KOPT-K1 (cell line): ENCODE measurements at regions not wholly inside any gene's neighbourhood (a gene's known extent, or its start where the extent isn't known, plus 50 kb on each side); places are given as distances from the start of the nearest gene placed in this dataset.
"Not testable (repeated sequence)": the region's sequence is repeated elsewhere in the genome, so short reads cannot be mapped to it uniquely, and the experiment has no call there.

Experiments
- H3K27ac ChIP-seq: fragments of 200-600 bp; sonication (generic); 2 replicates; pipeline ENCODE4 v1.5.1; 2016; ENCODE audit warnings: antibody characterized with exemption, mild to moderate bottlenecking, low read depth, low read length; ENCODE audit not compliant: poor library complexity, severe bottlenecking
- H3K36me3 ChIP-seq: fragments of 200-600 bp; sonication (generic); 2 replicates; pipeline ENCODE4 v1.5.1; 2017; ENCODE audit warnings: antibody characterized with exemption, mild to moderate bottlenecking, low read length, moderate library complexity; ENCODE audit not compliant: insufficient read depth
- H3K9me3 ChIP-seq: fragments of 200-600 bp; sonication (generic); 2 replicates; pipeline ENCODE4 v1.5.1; 2017; ENCODE audit warnings: antibody characterized with exemption, low read length, mild to moderate bottlenecking; ENCODE audit not compliant: insufficient read depth, poor library complexity, severe bottlenecking

- Histone ChIP-seq H3K27ac (no peak overlapping the region), H3K36me3 (no peaks in the 10 kb centered on the region), H3K9me3 (peaks cover 16% of the 10 kb centered on the region)
Measured at GRCh38 chr12:124217508-124218242, 77.2 kb upstream of the RFLNA start.

GRCh38 chr12:124218243-124218560 is 76.7 kb upstream of the RFLNA start:
- Histone ChIP-seq H3K36me3 (no peaks in the 10 kb centered on the region), H3K9me3 (peaks cover 16% of the 10 kb centered on the region), H3K27ac (no peak overlapping the region)

DNA sequence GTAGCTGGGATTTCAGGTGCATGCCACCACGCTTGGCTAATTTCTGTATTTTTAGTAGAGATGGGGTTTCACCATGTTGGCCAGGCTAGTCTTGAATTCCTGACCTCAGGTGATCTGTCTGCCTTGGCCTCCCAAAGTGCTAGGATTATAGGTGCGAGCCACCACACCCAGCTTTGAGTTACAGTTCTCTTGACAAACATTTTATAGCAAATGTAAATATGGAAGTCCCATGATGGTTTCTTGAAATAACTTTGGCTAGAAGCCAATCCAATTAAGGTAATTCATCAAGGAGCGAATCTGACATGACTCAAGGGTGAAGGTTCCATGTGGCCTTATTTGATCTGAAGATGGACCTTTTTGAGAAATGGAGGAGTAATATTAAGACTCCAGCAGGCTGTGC is 76.2 kb upstream of the RFLNA start:
- peaks cover 16% of the 10 kb centered on the region for H3K9me3 ChIP-seq
- H3K27ac ChIP-seq, H3K36me3 ChIP-seq: not testable (repeated sequence)

- Histone ChIP-seq H3K27ac (peak overlapping the region; percentile 33), H3K9me3 (peaks cover 7% of the 10 kb centered on the region), H3K36me3 (no peaks in the 10 kb centered on the region)
Measured at GRCh38 chr12:124222368-124223245, 72.3 kb upstream of the RFLNA start.

- H3K9me3 ChIP-seq, H3K36me3 ChIP-seq: not testable (repeated sequence)
- H3K27ac ChIP-seq, result peak overlapping the region; percentile 33
Measured at GRCh38 chr12:124223733-124224138, 71.2 kb upstream of the RFLNA start.

DNA sequence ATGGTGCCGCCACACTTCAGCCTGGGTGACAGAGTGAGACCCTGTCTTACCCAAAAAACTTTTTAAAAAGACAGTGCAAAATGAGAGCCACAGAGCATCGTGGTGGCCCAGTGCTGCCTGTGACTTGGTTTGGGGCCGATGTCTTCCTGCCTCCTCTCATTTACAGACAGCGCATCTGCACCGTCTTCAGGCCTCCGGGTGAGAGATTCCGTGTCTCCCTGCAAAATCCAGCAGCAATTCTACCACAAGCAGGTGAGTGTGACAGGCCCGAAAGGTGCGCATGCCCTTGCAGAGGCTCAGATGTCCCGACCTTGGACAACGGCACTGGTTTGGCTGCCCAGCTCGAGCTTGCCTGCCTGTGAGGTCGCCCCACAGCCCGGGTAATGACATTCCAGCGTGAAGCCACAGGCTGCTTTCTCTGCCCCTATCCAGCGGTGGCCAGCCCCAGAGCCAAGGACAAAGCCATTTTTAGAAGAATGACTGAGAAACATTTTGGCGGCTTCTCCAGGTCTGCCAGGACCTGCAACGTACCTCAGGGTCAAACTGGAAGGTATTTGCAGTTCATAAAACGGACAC is 70.3 kb upstream of the RFLNA start:
- peaks cover 7% of the 10 kb centered on the region for H3K9me3 ChIP-seq
- H3K36me3 ChIP-seq, result no peaks in the 10 kb centered on the region
- peak overlapping the region; percentile 31 for H3K27ac ChIP-seq

DNA sequence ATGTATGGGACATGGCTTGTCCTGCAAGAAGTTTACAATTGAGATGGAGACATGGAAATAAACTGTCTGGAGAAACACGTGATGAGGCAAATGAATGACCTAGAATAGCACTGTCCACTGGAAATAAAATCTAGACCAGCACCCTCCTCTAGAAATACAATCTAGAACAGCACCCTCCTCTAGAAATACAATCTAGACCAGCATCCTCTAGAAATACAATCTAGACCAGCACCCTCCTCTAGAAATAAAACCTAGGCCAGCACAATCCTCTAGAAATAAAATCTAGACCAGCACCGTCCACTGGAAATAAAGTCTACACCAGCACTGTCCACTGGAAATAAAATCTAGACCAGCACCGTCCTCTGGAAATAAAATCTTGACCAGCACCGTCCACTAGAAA is 69.2 kb upstream of the RFLNA start:
- no peak overlapping the region for H3K27ac ChIP-seq
- peaks cover 2% of the 10 kb centered on the region for H3K9me3 ChIP-seq
- no peaks in the 10 kb centered on the region for H3K36me3 ChIP-seq

DNA sequence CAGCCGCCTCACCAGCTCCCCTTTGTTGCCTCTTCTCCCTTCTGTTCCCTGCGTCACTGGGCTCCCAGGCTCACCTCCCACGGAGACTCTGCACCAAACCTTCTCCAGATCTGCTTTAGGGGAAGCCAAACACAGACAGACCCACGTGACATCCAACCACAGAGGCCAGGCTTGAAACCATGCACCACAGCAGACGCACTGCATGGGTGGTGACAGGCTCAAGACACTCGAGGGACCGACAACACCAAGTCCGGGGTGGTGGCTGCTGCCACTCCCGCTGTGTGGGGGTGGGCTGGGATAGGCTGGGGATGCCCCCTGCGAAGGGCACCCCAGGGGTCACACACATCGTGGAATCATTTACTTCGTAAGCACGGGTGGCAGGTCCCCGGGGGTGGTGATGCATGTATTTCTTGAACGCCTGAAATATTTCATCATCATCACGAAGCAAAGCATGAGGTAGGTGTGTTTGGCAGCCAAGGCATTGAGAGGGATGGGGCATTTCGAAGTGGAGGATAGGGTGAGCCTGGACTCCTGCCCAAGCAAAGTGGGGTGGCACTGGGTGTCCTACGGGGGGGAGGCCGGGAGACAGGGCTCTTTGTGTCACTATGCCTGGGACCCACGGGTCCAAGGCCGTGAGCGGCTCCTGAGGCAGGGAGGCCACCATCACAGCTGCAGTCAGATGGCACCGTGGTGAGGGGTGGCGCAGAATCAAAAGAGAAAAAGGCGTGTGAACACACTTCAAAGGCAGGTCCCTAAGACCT is 66.8 kb upstream of the RFLNA start:
- no peak overlapping the region for H3K27ac ChIP-seq
- peaks cover 4% of the 10 kb centered on the region for H3K9me3 ChIP-seq
- H3K36me3 ChIP-seq, result no peaks in the 10 kb centered on the region

- peaks cover 4% of the 10 kb centered on the region for H3K9me3 ChIP-seq
- H3K36me3 ChIP-seq, result no peaks in the 10 kb centered on the region
- no peak overlapping the region for H3K27ac ChIP-seq
Measured at GRCh38 chr12:124229520-124229919, 65.4 kb upstream of the RFLNA start.

DNA sequence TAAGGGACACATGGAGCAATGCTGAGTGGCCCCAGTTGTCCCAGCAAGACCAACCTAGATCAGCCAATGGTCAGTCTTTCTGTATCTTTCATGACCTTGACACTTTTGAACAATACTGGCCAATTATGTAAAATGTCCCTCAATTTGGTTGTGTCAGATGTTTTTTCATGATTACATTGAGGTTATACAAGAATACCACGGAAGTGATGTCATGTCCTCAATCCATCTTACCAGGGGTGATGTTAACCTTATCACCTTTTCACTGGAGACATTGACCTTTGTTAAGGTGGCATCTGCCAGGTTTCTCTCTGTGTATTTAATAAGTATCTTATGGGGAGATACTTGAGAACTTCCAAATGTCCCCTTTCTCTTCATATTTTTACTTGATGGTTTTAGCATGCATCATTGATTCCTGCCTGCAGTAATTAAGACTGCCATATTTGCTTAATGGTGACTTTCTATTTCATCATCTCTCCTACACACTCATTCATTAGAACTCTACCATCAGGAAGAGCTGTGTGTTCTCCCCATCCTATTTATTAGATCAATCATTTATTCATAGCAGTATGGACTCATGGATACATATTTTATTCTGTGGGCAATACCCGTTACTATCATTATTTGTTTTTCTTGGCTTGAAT is 64.7 kb upstream of the RFLNA start:
- H3K9me3 ChIP-seq, result peaks cover 4% of the 10 kb centered on the region
- no peaks in the 10 kb centered on the region for H3K36me3 ChIP-seq
- no peak overlapping the region for H3K27ac ChIP-seq

GRCh38 chr12:124230789-124231188 is 64.1 kb upstream of the RFLNA start:
- H3K27ac ChIP-seq, result no peak overlapping the region
- H3K9me3 ChIP-seq, result peaks cover 4% of the 10 kb centered on the region
- H3K36me3 ChIP-seq, result no peaks in the 10 kb centered on the region

GRCh38 chr12:124231980-124232653 is 62.8 kb upstream of the RFLNA start:
- Histone ChIP-seq H3K9me3 (peaks cover 4% of the 10 kb centered on the region), H3K36me3 (no peaks in the 10 kb centered on the region), H3K27ac (no peak overlapping the region)

DNA sequence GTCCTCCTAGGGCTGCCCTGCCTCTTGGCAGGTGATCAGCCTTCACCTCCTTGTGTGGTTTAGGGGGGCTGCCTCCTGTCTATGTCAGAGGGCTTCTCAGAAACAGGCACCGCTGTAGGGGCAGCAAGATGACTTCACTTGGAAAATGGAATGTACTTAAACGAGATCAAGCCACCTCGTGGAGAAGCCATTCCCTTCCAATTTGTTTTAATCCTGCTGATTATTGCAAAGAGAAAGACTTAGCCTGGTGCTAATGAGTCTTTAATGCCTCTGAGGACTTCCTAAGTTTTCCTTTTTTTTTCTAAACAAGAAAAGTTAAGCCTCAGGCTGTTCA is 62.3 kb upstream of the RFLNA start:
- H3K27ac ChIP-seq, result no peak overlapping the region
- no peaks in the 10 kb centered on the region for H3K36me3 ChIP-seq
- H3K9me3 ChIP-seq, result peaks cover 4% of the 10 kb centered on the region

DNA sequence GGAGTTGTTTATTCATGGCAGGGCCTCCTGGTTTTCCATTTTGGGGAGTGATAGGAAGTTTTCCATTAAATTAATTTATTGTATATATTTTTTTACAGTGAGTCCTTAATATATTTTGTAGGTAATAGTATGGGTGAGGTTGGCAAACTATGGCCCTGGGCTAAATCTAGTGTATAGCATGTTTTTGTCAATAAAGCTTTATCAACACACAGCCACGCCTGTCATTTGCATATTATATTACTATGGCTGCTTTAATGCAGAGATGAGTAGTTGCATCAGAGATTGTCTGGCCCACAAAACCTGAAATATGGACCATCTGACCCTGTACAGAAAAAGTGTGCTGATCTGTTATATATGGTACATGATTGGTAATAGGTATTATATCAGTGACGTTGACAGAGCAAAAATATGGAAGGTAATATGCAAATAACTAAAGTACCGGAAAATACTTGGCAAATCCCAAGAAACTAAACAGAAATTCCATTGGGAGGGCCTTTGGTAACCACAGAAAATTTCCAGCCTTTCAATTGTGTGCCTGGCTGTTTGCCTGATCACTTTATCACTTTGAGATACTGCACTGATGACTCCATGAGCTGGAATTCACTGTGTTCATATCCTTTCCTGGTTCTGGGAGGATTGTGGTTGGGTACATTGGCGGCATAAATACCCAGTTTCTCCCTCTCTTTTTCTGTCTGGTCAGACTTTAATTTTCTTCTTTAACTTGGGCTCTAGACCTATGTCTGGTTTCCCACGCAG is 61.7 kb upstream of the RFLNA start:
- H3K27ac ChIP-seq, result no peak overlapping the region
- peaks cover 4% of the 10 kb centered on the region for H3K9me3 ChIP-seq
- H3K36me3 ChIP-seq, result no peaks in the 10 kb centered on the region
